ENCODE measurements at regions not wholly inside any gene's neighbourhood (a gene's known extent, or its start where the extent isn't known, plus 50 kb on each side); places are given as distances from the start of the nearest gene placed in this dataset.

GRCh38 chr3:168419091-168419490, 323.4 kb upstream of the GOLIM4 start (continued):
- TF ChIP-seq ZNF462 (CRISPR knock-in tag; IDR thresholded peaks at IDR 0.05) (no peak), ZNF114 (CRISPR knock-in tag; IDR thresholded peaks at IDR 0.05) (no peak), REST (IDR thresholded peaks at IDR 0.05; ENCODE audit: unreplicated experiment) (no peak), CREB1 (CRISPR knock-in tag; IDR thresholded peaks at IDR 0.05; ENCODE audit: low read depth) (no peak)

GRCh38 chr3:168417016-168417415, 321.3 kb upstream of the GOLIM4 start:
- no peak overlapping the region for H3K4me3 Mint-ChIP-seq
- H3K4me3 ChIP-seq, result no peak overlapping the region
- peak overlapping the region; percentile 27 for H3K27ac Mint-ChIP-seq
- DNase-seq (ENCODE audit: low spot score) (no peak), ATAC-seq (peak; percentile 53)
- H3K79me2 ChIP-seq (replicated peaks; ENCODE audit: insufficient read depth), result no peaks in the 10 kb centered on the region
- no peak overlapping the region for H2AFZ ChIP-seq
- H3K4me2 ChIP-seq, result no peak overlapping the region
- H3K36me3 Mint-ChIP-seq (ENCODE audit: low read depth), result no peaks in the 10 kb centered on the region
- peaks cover 25% of the 10 kb centered on the region for H3K4me1 ChIP-seq (ENCODE audit: insufficient read depth)
- peaks cover 29% of the 10 kb centered on the region for H3K4me1 Mint-ChIP-seq
- H3F3A ChIP-seq (replicated peaks; ENCODE audit: low read depth), result no peaks in the 10 kb centered on the region
- no peaks in the 10 kb centered on the region for H3K27me3 Mint-ChIP-seq (ENCODE audit: insufficient read depth, low read depth, poor library complexity)
- no peaks in the 10 kb centered on the region for H4K20me1 ChIP-seq (replicated peaks; ENCODE audit: insufficient read depth)
- H3K27ac ChIP-seq (ENCODE audit: low read depth), result no peak overlapping the region
- H3K9me2 ChIP-seq (ENCODE audit: insufficient read depth), result no peaks in the 10 kb centered on the region
- no peaks in the 10 kb centered on the region for H3K27me3 ChIP-seq (ENCODE audit: insufficient read depth)
- H3K9me3 Mint-ChIP-seq, result no peaks in the 10 kb centered on the region
- no peaks in the 10 kb centered on the region for H3K36me3 ChIP-seq (ENCODE audit: insufficient read depth)
- no peak for TF ChIP-seq ZNF114 (CRISPR knock-in tag; IDR thresholded peaks at IDR 0.05)
- no peak for TF ChIP-seq JUNB (IDR thresholded peaks at IDR 0.05; ENCODE audit: unreplicated experiment)
- TF ChIP-seq ZNF331 (CRISPR knock-in tag; IDR thresholded peaks at IDR 0.05; ENCODE audit: low read depth), result no peak
- TF ChIP-seq EZH2 (IDR thresholded peaks at IDR 0.05; ENCODE audit: low read depth, unreplicated experiment), result no peak
- no peak for TF ChIP-seq EZH2phosphoT487 (IDR thresholded peaks at IDR 0.05; ENCODE audit: unreplicated experiment)
- no peak for TF ChIP-seq POLR2AphosphoS5 (IDR thresholded peaks at IDR 0.05; ENCODE audit: low read depth)
- TF ChIP-seq STAT1 (IDR thresholded peaks at IDR 0.05; ENCODE audit: unreplicated experiment), result no peak
- no peak for TF ChIP-seq CTCF (conservative IDR thresholded peaks at IDR 0.05; ENCODE audit: low read depth in 2 of 2)

All from GM23338 (cell line).